CD4-positive, alpha-beta T cell treated with Interleukin-21 for 1 hour (primary cell): ENCODE measurements at regions not wholly inside any gene's neighbourhood (a gene's known extent, or its start where the extent isn't known, plus 50 kb on each side); places are given as distances from the start of the nearest gene placed in this dataset.
"Not testable (repeated sequence)": the region's sequence is repeated elsewhere in the genome, so short reads cannot be mapped to it uniquely, and the experiment has no call there.

Experiments used
- DNase-seq: peaks from one replicate; pipeline ENCODE4 v3.0.0-alpha.2; 2020

GRCh38 chr4:103842076-103842475 lies 122.3 kb upstream of the TACR3 start:
- no peak for DNase-seq

GRCh38 chr4:103810308-103810707 lies 90.5 kb upstream of the TACR3 start:
- not testable (repeated sequence) for DNase-seq

GRCh38 chr4:103802766-103803165 lies 83.0 kb upstream of the TACR3 start:
- DNase-seq = no peak

- no peak for DNase-seq
Observed at GRCh38 chr4:103787057-103787456, 67.3 kb upstream of the TACR3 start.

GRCh38 chr4:103786593-103786992 lies 66.8 kb upstream of the TACR3 start:
- DNase-seq = no peak

GRCh38 chr4:103786014-103786413 lies 66.2 kb upstream of the TACR3 start:
- DNase-seq = no peak

GRCh38 chr4:103778221-103778620 lies 58.4 kb upstream of the TACR3 start:
- no peak for DNase-seq

- DNase-seq = no peak
Observed at GRCh38 chr4:103774326-103774825, 54.6 kb upstream of the TACR3 start.

GRCh38 chr4:103773691-103774231 lies 54.0 kb upstream of the TACR3 start:
- no peak for DNase-seq
